A549 (cell line): ENCODE measurements at regions not wholly inside any gene's neighbourhood (a gene's known extent, or its start where the extent isn't known, plus 50 kb on each side); places are given as distances from the start of the nearest gene placed in this dataset.

ENCODE experiments used
- CBX8 ChIP-seq: fragments of 200-600 bp; sonication (generic); IDR thresholded peaks from 2 replicates; pipeline ENCODE4 v1.6.1; 2016
- CEBPB ChIP-seq, 2 experiments: fragments of >200 bp in 1 of 2; sonication (Bioruptor Twin) in 1 of 2; formaldehyde crosslinking in 1 of 2; IDR thresholded peaks; 2 replicates each; pipeline ENCODE4 v1.6.1; 2012 to 2016
- CTCF ChIP-seq: fragments of >200 bp; sonication (Bioruptor Twin); formaldehyde crosslinking; IDR thresholded peaks from 3 replicates; pipeline ENCODE4 v1.5.1; 2016
- NR3C1 ChIP-seq: fragments of >200 bp; sonication (Bioruptor Twin); formaldehyde crosslinking; IDR thresholded peaks from 3 replicates; pipeline ENCODE4 v1.6.1; 2017
- POLR2A ChIP-seq: IDR thresholded peaks from 2 replicates; pipeline ENCODE4 v1.6.1; 2012; ENCODE audit warnings: mild to moderate bottlenecking, low read length
- USF2 ChIP-seq: fragments of 450-650 bp; IDR thresholded peaks from 2 replicates; pipeline ENCODE4 v1.6.1; 2014; ENCODE audit warnings: antibody characterized with exemption

GRCh38 chr5:158120760-158121159, 261.8 kb upstream of the CLINT1 start:
- TF ChIP-seq CEBPB (IDR thresholded peaks at IDR 0.05), result no peak
- no peak for TF ChIP-seq CBX8
- no peak for TF ChIP-seq USF2
- no peak for TF ChIP-seq POLR2A
- TF ChIP-seq CTCF, result no peak
- TF ChIP-seq NR3C1, result no peak
